ENCODE measurements at regions not wholly inside any gene's neighbourhood (a gene's known extent, or its start where the extent isn't known, plus 50 kb on each side); places are given as distances from the start of the nearest gene placed in this dataset.

GRCh38 chr1:101739146-101739545 lies 257.6 kb downstream of the OLFM3 start:
- no peak for DNase-seq
- Histone ChIP-seq H3K36me3 (no peaks in the 10 kb centered on the region), H3K9me3 (no peaks in the 10 kb centered on the region), H3K4me1 (no peaks in the 10 kb centered on the region), H3K27ac (no peak overlapping the region), H3K4me3 (no peak overlapping the region), H3K27me3 (replicated peaks in 1 of 7) (no peaks in the 10 kb centered on the region)
- intact Hi-C loops (cut with DNase I; ENCODE audit: low total_unique reads) = no loop called here
- WGBS, 5 donors = 77 to 84% (median 80%) methylated on average over 6 of the region's 6 CpGs
- TF ChIP-seq, protein P1, sequence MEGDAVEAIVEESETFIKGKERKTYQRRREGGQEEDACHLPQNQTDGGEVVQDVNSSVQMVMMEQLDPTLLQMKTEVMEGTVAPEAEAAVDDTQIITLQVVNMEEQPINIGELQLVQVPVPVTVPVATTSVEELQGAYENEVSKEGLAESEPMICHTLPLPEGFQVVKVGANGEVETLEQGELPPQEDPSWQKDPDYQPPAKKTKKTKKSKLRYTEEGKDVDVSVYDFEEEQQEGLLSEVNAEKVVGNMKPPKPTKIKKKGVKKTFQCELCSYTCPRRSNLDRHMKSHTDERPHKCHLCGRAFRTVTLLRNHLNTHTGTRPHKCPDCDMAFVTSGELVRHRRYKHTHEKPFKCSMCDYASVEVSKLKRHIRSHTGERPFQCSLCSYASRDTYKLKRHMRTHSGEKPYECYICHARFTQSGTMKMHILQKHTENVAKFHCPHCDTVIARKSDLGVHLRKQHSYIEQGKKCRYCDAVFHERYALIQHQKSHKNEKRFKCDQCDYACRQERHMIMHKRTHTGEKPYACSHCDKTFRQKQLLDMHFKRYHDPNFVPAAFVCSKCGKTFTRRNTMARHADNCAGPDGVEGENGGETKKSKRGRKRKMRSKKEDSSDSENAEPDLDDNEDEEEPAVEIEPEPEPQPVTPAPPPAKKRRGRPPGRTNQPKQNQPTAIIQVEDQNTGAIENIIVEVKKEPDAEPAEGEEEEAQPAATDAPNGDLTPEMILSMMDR (IDR thresholded peaks at IDR 0.05 in 8 of 11, conservative IDR thresholded peaks at IDR 0.05 in 3 of 11) = no peak
- TF ChIP-seq POLR2A (IDR thresholded peaks at IDR 0.05) = no peak
- no peak for TF ChIP-seq POLR2AphosphoS5 (IDR thresholded peaks at IDR 0.05)

- Histone ChIP-seq H3K27ac (no peak overlapping the region), H3K4me3 (no peak overlapping the region), H3K36me3 (no peaks in the 10 kb centered on the region), H3K9me3 (no peaks in the 10 kb centered on the region), H3K27me3 (replicated peaks in 1 of 7) (no peaks in the 10 kb centered on the region), H3K4me1 (no peaks in the 10 kb centered on the region)
- intact Hi-C loops (cut with DNase I; ENCODE audit: low total_unique reads) = no loop called here
- TF ChIP-seq, protein P1 (IDR thresholded peaks at IDR 0.05 in 8 of 11, conservative IDR thresholded peaks at IDR 0.05 in 3 of 11) = no peak
- TF ChIP-seq POLR2AphosphoS5 (IDR thresholded peaks at IDR 0.05) (no peak), POLR2A (IDR thresholded peaks at IDR 0.05) (no peak)
- DNase-seq = no peak
- WGBS, 5 donors = 51 to 80% (median 76%) methylated on average over 1 of the region's 1 CpG
Observed at GRCh38 chr1:101739826-101740330, 256.8 kb downstream of the OLFM3 start.

DNA sequence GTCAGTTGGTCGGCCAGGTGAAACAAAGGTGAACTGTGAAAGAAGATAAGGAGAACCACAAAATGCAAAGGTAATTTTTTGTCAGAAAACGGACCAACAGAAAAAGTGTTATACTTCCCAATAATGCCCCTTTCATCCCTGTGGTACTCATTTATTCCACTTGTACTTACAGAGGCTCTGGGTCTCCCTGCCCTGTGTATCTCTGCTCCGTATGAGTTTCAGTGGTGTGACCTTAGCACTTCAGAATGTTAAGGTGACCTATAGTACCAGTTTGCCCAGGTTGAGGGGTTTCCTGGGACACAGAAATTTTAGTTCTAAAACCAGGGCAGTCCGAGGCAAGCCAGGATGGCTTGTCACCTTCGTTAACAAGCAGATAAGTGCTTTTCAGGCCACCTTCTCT lies 254.8 kb downstream of the OLFM3 start:
- Histone ChIP-seq H3K4me1 (no peaks in the 10 kb centered on the region), H3K4me3 (no peak overlapping the region), H3K9me3 (no peaks in the 10 kb centered on the region), H3K27ac (no peak overlapping the region), H3K27me3 (replicated peaks in 1 of 7) (no peaks in the 10 kb centered on the region), H3K36me3 (no peaks in the 10 kb centered on the region)
- no peak for DNase-seq
- WGBS, 5 donors = 46 to 65% (median 57%) methylated on average over 5 of the region's 5 CpGs
- intact Hi-C loops (cut with DNase I; ENCODE audit: low total_unique reads) = no loop called here
- TF ChIP-seq POLR2AphosphoS5 (IDR thresholded peaks at IDR 0.05) = no peak
- TF ChIP-seq, protein P1 (IDR thresholded peaks at IDR 0.05 in 8 of 11, conservative IDR thresholded peaks at IDR 0.05 in 3 of 11) = no peak
- TF ChIP-seq POLR2A (IDR thresholded peaks at IDR 0.05) = no peak

- Histone ChIP-seq H3K27ac (no peak overlapping the region), H3K27me3 (replicated peaks in 1 of 7) (no peaks in the 10 kb centered on the region), H3K36me3 (no peaks in the 10 kb centered on the region), H3K9me3 (no peaks in the 10 kb centered on the region), H3K4me3 (no peak overlapping the region), H3K4me1 (no peaks in the 10 kb centered on the region)
- intact Hi-C loops (cut with DNase I; ENCODE audit: low total_unique reads) = no loop called here
- no peak for DNase-seq
- WGBS, 5 donors = 60 to 83% (median 68%) methylated on average over 1 of the region's 1 CpG
- TF ChIP-seq POLR2AphosphoS5 (IDR thresholded peaks at IDR 0.05) (no peak), POLR2A (IDR thresholded peaks at IDR 0.05) (no peak)
- TF ChIP-seq, protein P1 (IDR thresholded peaks at IDR 0.05 in 8 of 11, conservative IDR thresholded peaks at IDR 0.05 in 3 of 11) = no peak
Observed at GRCh38 chr1:101742509-101742908, 254.2 kb downstream of the OLFM3 start.
